Left ventricle myocardium superior (tissue), 1 donor: ENCODE measurements at regions not wholly inside any gene's neighbourhood (a gene's known extent, or its start where the extent isn't known, plus 50 kb on each side); places are given as distances from the start of the nearest gene placed in this dataset.
"Not testable (repeated sequence)": the region's sequence is repeated elsewhere in the genome, so short reads cannot be mapped to it uniquely, and the experiment has no call there.

Experiments used
- ATAC-seq: fragments of 200-7000 bp; cut with Tn5 transposase; one replicate; pipeline ENCODE4 v1.9.1; 2020; ENCODE audit warnings: mild to moderate bottlenecking, moderate library complexity
- DNase-seq: peaks from one replicate; pipeline ENCODE4 v3.0.0-alpha.2; 2020
- intact Hi-C: fragments of 100-400 bp; cut with micrococcal nuclease; formaldehyde crosslinking; loops from one replicate; pipeline ENCODE4 v1.11.0; 2022
- donor health status: DM: no; HTN: yes; CAD: no; lungs with severe emphysema.

DNA sequence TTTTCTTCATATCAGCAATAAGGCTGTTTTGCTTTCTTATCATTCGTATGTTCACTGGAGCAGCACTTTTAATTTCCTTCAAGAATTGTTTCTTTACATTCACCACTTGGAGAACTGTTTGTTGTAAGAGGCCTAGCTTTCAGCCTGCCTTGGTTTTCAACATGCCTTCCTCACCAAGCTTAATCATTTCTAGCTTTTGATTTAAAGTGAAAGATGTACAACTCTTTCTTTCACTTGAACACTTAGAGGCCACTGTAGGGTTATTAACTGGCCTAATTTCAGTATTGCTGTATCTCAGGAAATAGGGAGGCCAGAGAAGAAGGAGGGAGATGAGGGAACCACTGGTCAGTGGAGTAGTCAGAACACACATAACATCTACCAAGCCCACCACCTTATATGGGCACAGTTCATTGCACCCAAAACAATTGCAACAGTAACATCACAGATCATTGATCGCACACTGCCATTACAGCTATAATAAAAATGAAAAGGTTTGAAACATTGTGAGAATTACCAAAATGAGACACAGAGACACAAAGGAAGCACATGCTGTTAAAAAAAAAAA, 181.4 kb upstream of the TUBA3C start:
- intact Hi-C loops, result no loop called here
- no peak for ATAC-seq
- DNase-seq, result no peak

DNA sequence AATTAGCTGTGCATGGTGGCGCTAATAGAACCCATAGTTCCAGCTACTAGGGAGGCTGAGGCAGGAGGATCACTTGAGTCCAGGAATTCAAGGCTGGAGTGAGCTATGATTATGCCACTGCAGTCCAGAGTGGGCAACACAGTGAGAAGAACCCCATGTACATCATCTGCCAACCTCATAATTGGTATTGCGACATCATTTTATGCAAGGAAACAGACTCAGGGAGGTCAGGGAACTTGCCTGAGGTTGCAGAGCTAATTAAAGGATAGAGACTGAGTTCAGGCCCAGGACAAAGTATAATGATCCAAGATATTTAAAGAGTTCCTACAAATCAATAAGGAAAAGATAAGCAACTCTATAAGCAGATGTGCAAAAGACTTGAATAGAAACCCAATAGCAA, 178.1 kb upstream of the TUBA3C start:
- intact Hi-C loops, ATAC-seq, DNase-seq: not testable (repeated sequence)

DNA sequence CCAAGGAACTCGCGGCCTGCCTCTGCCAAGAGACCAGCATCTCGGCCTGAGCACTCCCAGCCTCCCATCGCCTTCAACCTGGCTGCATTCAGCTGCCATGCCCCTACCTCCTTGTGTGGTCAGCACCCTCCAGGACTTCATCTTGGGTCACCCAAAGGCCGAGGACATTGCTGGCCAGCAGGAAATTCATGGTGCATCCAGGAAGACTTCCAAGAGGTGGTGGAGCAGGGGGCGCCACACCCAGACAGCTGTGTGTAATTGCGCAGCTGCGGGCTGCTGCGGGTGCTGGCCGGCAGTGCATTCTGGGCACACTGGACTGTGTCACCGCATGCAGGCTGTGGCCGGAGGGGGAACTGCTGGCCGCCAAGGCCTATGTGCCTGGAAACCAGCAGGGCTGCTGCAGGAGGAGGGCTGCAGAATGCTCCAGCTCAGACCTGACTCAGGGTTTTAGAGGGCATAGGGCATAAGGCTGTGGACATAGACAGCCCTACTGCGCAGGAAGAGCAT, 164.3 kb upstream of the TUBA3C start:
- intact Hi-C loops, result no loop called here
- no peak for DNase-seq
- no peak for ATAC-seq

DNA sequence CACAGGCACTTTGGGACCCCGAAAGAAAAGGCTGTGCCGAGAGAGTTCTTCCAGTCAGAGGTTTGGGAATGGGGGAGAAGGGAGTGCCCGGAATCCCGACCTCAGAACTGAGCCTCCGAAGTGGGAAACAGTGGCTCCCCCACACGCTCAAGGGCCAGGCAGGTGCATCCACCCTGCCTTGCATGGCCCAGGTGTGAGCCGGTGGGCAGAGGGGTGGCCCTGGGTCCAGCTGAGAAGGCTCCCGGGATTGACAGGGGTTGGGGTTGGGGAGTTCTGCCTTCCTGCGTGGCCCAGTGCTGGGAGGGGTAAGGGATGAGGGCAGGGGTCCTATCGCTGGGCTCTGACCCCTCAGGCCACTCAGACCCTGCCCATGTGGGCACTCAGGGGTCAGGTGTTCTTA, 163.5 kb upstream of the TUBA3C start:
- intact Hi-C loops, result no loop called here
- no peak for ATAC-seq
- DNase-seq, result no peak

GRCh38 chr13:19344585-19345120, 163.0 kb upstream of the TUBA3C start:
- ATAC-seq, intact Hi-C loops: not testable (repeated sequence)
- peak; percentile 33 for DNase-seq

- intact Hi-C loops, result no loop called here
- ATAC-seq, result no peak
- no peak for DNase-seq
Measured at GRCh38 chr13:19332378-19332777, 150.8 kb upstream of the TUBA3C start.

- ATAC-seq, result no peak
- no peak for DNase-seq
- intact Hi-C loops, result no loop called here
Measured at GRCh38 chr13:19329365-19329764, 147.7 kb upstream of the TUBA3C start.

GRCh38 chr13:19324325-19324724, 142.7 kb upstream of the TUBA3C start:
- ATAC-seq (no peak), DNase-seq (no peak)
- intact Hi-C loops, result no loop called here

- ATAC-seq (no peak), DNase-seq (no peak)
- intact Hi-C loops, result no loop called here
Measured at GRCh38 chr13:19321222-19321621, 139.6 kb upstream of the TUBA3C start.

GRCh38 chr13:19305434-19305833, 123.8 kb upstream of the TUBA3C start:
- ATAC-seq, result no peak

DNA sequence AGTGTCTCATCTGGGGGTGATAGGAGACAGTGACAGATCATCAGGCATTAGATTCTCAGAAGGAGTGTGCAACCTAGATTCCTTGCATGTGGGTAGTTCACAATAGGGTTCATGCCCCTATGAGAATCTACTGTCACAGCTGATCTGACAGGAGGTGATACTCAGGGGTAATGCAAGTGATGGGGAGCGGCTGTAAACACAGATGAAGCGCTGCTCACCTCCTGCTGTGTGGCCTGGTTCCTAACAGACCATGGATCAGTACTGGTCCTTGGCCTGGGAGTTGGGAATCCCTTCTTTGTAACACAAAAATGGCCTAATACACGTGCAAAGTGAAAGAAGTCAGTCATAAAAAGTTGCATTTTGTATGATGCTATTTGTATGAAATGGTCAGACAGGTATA, 107.6 kb upstream of the TUBA3C start:
- intact Hi-C loops, result no loop called here
- ATAC-seq, result no peak
- DNase-seq, result no peak

More at GRCh38 chr13:19305434-19305833, 123.8 kb upstream of the TUBA3C start:
- peak; percentile 18 for DNase-seq
- intact Hi-C loops, result no loop called here

- ATAC-seq, result no peak
- intact Hi-C loops, result no loop called here
- no peak for DNase-seq
Measured at GRCh38 chr13:19283836-19284235, 102.2 kb upstream of the TUBA3C start.

DNA sequence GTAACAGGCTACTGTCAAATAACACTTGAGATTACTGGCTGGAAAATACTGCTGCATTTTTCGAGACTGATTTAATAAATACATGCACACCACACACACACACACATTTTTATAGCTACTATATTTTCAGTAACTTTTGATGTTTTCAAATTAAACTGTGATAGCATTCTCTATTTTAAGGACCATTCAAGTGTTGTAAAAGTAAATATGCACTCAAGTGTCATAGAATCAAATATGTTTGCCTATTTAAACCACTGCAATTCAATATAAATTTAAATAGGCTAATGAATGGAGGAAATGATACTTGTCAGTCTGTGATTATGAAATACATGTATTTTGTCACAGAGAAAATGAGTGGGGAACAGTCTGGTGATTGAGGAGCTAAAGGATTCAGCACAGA, 86.7 kb upstream of the TUBA3C start:
- intact Hi-C loops, result no loop called here
- DNase-seq, result no peak
- no peak for ATAC-seq

GRCh38 chr13:19267746-19268145, 86.1 kb upstream of the TUBA3C start:
- intact Hi-C loops, result no loop called here
- no peak for ATAC-seq
- DNase-seq, result no peak

GRCh38 chr13:19266979-19267378, 85.4 kb upstream of the TUBA3C start:
- DNase-seq (no peak), ATAC-seq (no peak)
- intact Hi-C loops, result no loop called here

GRCh38 chr13:19264711-19265110, 83.1 kb upstream of the TUBA3C start:
- DNase-seq, result no peak
- no peak for ATAC-seq
- intact Hi-C loops, result no loop called here

- ATAC-seq (no peak), DNase-seq (no peak)
- intact Hi-C loops, result no loop called here
Measured at GRCh38 chr13:19252381-19252780, 70.8 kb upstream of the TUBA3C start.

DNA sequence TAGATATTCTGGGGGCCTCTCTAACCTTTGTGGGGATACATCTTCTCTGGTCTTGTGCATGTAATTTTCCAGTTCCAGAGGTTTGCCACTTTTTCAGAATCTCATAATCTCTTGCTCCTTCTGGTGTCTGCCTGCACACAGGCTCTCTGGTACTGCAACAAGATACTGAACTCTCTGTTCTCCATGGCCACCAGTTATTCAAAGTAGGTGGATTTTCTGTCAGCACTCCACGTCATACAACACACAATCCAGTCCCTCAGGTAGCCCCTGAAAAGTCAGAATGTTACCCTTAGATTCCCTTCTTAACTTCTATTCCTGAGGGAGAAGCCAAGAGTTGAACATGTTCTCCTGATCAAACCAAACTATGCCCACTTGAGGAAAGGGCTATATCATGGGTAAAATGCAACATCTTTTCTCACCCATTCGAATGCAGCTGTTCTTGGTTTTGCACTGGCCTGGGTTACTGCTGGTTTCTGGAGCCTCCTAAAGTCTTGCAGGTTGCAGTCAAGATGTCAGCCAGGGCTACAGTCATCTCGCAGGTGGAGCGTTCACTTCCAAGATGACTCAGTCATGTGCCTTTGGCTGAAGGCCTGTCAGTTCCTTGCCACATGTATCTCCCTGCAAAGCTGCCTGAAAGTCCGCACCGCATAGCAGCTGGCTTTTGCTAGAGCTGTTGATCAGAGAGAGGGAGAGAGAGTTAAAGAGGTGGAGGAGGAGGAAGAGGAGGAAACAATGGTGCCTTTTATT, 57.7 kb upstream of the TUBA3C start:
- no peak for DNase-seq
- ATAC-seq, result no peak
- intact Hi-C loops, result no loop called here
